Esophagus muscularis mucosa (tissue), 4 donors: ENCODE measurements at regions not wholly inside any gene's neighbourhood (a gene's known extent, or its start where the extent isn't known, plus 50 kb on each side); places are given as distances from the start of the nearest gene placed in this dataset.

Experiments
- CTCF ChIP-seq, 3 experiments: fragments of 200-600 bp in 2 of 3; fragments of 450-650 bp in 1 of 3; sonication (generic) in 2 of 3; IDR thresholded peaks; one replicate each; pipeline ENCODE4 v1.5.1; 2017 to 2019; ENCODE audit warnings: antibody characterized with exemption in 3 of 3, mild to moderate bottlenecking in 2 of 3, moderate library complexity in 1 of 3
- EP300 ChIP-seq: sonication (generic); formaldehyde crosslinking; IDR thresholded peaks from one replicate; pipeline ENCODE4 v1.6.1; 2017; ENCODE audit warnings: antibody characterized with exemption
- POLR2A ChIP-seq: fragments of 450-650 bp; IDR thresholded peaks from one replicate; pipeline ENCODE4 v1.6.1; 2017; ENCODE audit warnings: antibody characterized with exemption, moderate library complexity, mild to moderate bottlenecking, low read depth
- POLR2AphosphoS5 ChIP-seq, 2 donors: sonication (generic); formaldehyde crosslinking; IDR thresholded peaks; one replicate each; pipeline ENCODE4 v1.6.1; 2017; ENCODE audit warnings: antibody characterized with exemption in 2 of 2

GRCh38 chr15:31799715-31800321, 230.5 kb upstream of the CHRNA7 start:
- TF ChIP-seq CTCF (IDR thresholded peaks at IDR 0.05) (no peak), POLR2A (no peak), POLR2AphosphoS5 (IDR thresholded peaks at IDR 0.05) (no peak), EP300 (no peak)
